Transverse colon (tissue), 4 donors: ENCODE measurements at regions not wholly inside any gene's neighbourhood (a gene's known extent, or its start where the extent isn't known, plus 50 kb on each side); places are given as distances from the start of the nearest gene placed in this dataset.

Experiments
- DNase-seq: peaks from one replicate; pipeline ENCODE4 v3.0.0-alpha.2; 2019
- H3K27ac ChIP-seq, 4 donors: fragments of 200-600 bp; sonication (generic); 2 replicates each; pipeline ENCODE4 v1.5.1; 2016 to 2018; ENCODE audit warnings: inconsistent platforms in 4 of 4
- H3K27me3 ChIP-seq: fragments of 200-600 bp; sonication (generic); 2 replicates; pipeline ENCODE4 v1.5.1; 2017; ENCODE audit warnings: inconsistent platforms
- H3K36me3 ChIP-seq, 4 donors: fragments of 200-600 bp; sonication (generic); 2 replicates each; pipeline ENCODE4 v1.5.1; 2017 to 2019; ENCODE audit warnings: inconsistent platforms in 4 of 4
- H3K4me1 ChIP-seq, 4 donors: fragments of 200-600 bp; sonication (generic); 2 replicates each; pipeline ENCODE4 v1.5.1; 2017 to 2020; ENCODE audit warnings: inconsistent platforms in 4 of 4
- H3K4me3 ChIP-seq, 4 donors: fragments of 200-600 bp; sonication (generic); 1 replicate in 1 of 4; 2 replicates in 3 of 4; pipeline versions ENCODE4 v1.5.1 to v1.6.1; 2017 to 2019; ENCODE audit warnings: inconsistent platforms in 4 of 4
- H3K9me3 ChIP-seq, 2 donors: fragments of 200-600 bp; sonication (generic); 2 replicates each; pipeline ENCODE4 v1.5.1; 2017 to 2019; ENCODE audit warnings: inconsistent platforms in 2 of 2
- CTCF ChIP-seq, 5 experiments: fragments of 200-600 bp in 3 of 5; fragments of 450-650 bp in 2 of 5; sonication (generic) in 3 of 5; IDR thresholded peaks; 1 replicate in 2 of 5; 2 replicates in 3 of 5; pipeline ENCODE4 v1.5.1; 2016 to 2017; ENCODE audit warnings: antibody characterized with exemption in 5 of 5, inconsistent platforms in 3 of 5, mild to moderate bottlenecking in 2 of 5, moderate library complexity in 1 of 5
- EP300 ChIP-seq: sonication (generic); formaldehyde crosslinking; IDR thresholded peaks from one replicate; pipeline ENCODE4 v1.6.1; 2017; ENCODE audit warnings: antibody characterized with exemption, low read depth
- POLR2A ChIP-seq: fragments of 450-650 bp; IDR thresholded peaks from one replicate; pipeline ENCODE4 v1.6.1; 2016; ENCODE audit warnings: antibody characterized with exemption, mild to moderate bottlenecking, moderate library complexity
- POLR2AphosphoS5 ChIP-seq, 3 donors: sonication (generic); formaldehyde crosslinking; IDR thresholded peaks; one replicate each; pipeline ENCODE4 v1.6.1; 2016; ENCODE audit warnings: antibody characterized with exemption in 3 of 3
- WGBS, 2 donors: methylation state at CpG; one replicate each; pipeline ENCODE4 v1.1.5; 2018; ENCODE audit warnings: low coverage in 1 of 2; 5-methylcytosine and 5-hydroxymethylcytosine counted together
- in situ Hi-C, 4 donors: fragments of 200-750 bp; cut with MboI; loops; one replicate each; pipeline versions ENCODE4 v1.15.0 to v1.15.1; 2017; ENCODE audit warnings: low sequenced_read_pairs in 3 of 4, low pct_ligation_motif_present in 1 of 4, low pct_unique_long_range_greater_than_20kb in 1 of 4
- intact Hi-C: fragments of 100-400 bp; cut with DNase I; formaldehyde crosslinking; loops from one replicate; pipeline ENCODE4 v1.15.1; 2023; ENCODE audit warnings: low total_unique reads

- Histone ChIP-seq H3K36me3 (no peaks in the 10 kb centered on the region), H3K9me3 (no peaks in the 10 kb centered on the region), H3K27ac (no peak overlapping the region), H3K4me1 (no peaks in the 10 kb centered on the region), H3K27me3 (no peaks in the 10 kb centered on the region), H3K4me3 (no peak overlapping the region)
- in situ Hi-C loops (no loop called here), intact Hi-C loops (no loop called here)
- DNase-seq, result no peak
- TF ChIP-seq POLR2A, result no peak
- no peak for TF ChIP-seq CTCF (IDR thresholded peaks at IDR 0.05)
- TF ChIP-seq POLR2AphosphoS5 (IDR thresholded peaks at IDR 0.05), result no peak
- no peak for TF ChIP-seq EP300
- 56 to 62% methylated on average over 2 of the region's 2 CpGs for WGBS, 2 donors
These were observed 203.7 kb upstream of the SLC24A2 start for GRCh38 chr9:19992556-19992955.

GRCh38 chr9:19989213-19989612 is 200.4 kb upstream of the SLC24A2 start:
- Histone ChIP-seq H3K4me1 (no peaks in the 10 kb centered on the region), H3K36me3 (no peaks in the 10 kb centered on the region), H3K9me3 (no peaks in the 10 kb centered on the region), H3K4me3 (no peak overlapping the region), H3K27ac (no peak overlapping the region), H3K27me3 (no peaks in the 10 kb centered on the region)
- WGBS, 2 donors, result 92 to 100% methylated on average over 1 of the region's 1 CpG
- DNase-seq, result no peak
- intact Hi-C loops, result no loop called here
- in situ Hi-C loops, result no loop called here
- TF ChIP-seq POLR2A, result no peak
- TF ChIP-seq EP300, result no peak
- no peak for TF ChIP-seq CTCF (IDR thresholded peaks at IDR 0.05)
- TF ChIP-seq POLR2AphosphoS5 (IDR thresholded peaks at IDR 0.05), result no peak

- WGBS, 2 donors, result 67 to 83% methylated on average over 2 of the region's 2 CpGs
- TF ChIP-seq EP300, result no peak
- TF ChIP-seq CTCF (IDR thresholded peaks at IDR 0.05), result no peak
- no peak for TF ChIP-seq POLR2A
- no peak for TF ChIP-seq POLR2AphosphoS5 (IDR thresholded peaks at IDR 0.05)
- Histone ChIP-seq H3K36me3 (no peaks in the 10 kb centered on the region), H3K4me3 (no peak overlapping the region), H3K27ac (no peak overlapping the region), H3K9me3 (no peaks in the 10 kb centered on the region), H3K27me3 (no peaks in the 10 kb centered on the region), H3K4me1 (no peaks in the 10 kb centered on the region)
- in situ Hi-C loops, result no loop called here
- intact Hi-C loops, result no loop called here
- no peak for DNase-seq
These were observed 199.4 kb upstream of the SLC24A2 start for GRCh38 chr9:19988281-19988680.

- no peaks in the 10 kb centered on the region for H3K36me3 ChIP-seq
- intact Hi-C loops (no loop called here), in situ Hi-C loops (no loop called here)
- H3K27me3 ChIP-seq, result no peaks in the 10 kb centered on the region
- H3K4me1 ChIP-seq, result no peaks in the 10 kb centered on the region
- H3K4me3 ChIP-seq, result no peak overlapping the region
- no peaks in the 10 kb centered on the region for H3K9me3 ChIP-seq
- 65 to 85% methylated on average over 1 of the region's 1 CpG for WGBS, 2 donors
- no peak overlapping the region for H3K27ac ChIP-seq
- no peak for DNase-seq
- TF ChIP-seq CTCF (IDR thresholded peaks at IDR 0.05) (no peak), EP300 (no peak), POLR2A (no peak), POLR2AphosphoS5 (IDR thresholded peaks at IDR 0.05) (no peak)
These were observed 196.2 kb upstream of the SLC24A2 start for GRCh38 chr9:19985081-19985480.
